HT1080 (cell line): ENCODE measurements at regions not wholly inside any gene's neighbourhood (a gene's known extent, or its start where the extent isn't known, plus 50 kb on each side); places are given as distances from the start of the nearest gene placed in this dataset.

Experiments
- DNase-seq: peaks from one replicate; pipeline ENCODE4 v3.0.0-alpha.2; 2015; ENCODE audit warnings: low read depth

DNA sequence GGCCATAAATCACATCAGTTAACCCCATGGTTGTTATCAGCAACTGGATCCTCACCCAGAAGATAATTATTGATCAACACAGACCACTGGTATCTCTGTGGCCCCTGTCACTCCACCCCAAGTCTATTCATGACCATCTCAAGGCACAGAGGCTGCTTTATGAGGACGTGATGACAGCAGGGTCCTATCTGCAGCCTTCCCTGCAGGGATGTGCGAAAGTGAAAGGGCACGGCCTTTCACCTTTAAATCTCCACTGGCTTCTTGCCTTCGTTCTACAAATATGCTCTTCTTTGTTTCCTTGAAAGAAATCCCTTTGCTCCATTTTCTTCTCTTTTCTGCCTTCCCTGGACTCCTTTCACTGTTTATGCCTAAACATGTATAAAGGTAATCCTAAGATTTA is 170.6 kb upstream of the EDNRA start:
- DNase-seq = no peak

DNA sequence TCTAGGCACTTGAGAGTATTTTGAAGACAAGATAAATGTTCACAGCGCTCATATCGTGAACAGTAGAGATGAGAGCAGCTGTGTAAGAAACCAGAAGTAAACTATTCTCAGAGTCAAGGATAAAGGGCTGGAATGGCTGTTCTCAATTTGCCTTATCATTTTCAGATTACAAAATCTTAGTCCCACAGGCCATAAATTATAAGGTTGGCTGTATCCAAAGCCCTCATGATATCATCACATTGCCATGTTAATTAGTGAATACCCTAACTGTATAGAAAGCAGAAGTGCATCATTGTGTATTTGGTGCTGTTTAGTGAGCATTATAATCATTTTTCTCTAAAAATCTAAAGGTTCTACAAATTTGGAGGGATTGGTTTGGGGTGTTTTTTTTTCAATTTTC is 168.9 kb upstream of the EDNRA start:
- no peak for DNase-seq

DNA sequence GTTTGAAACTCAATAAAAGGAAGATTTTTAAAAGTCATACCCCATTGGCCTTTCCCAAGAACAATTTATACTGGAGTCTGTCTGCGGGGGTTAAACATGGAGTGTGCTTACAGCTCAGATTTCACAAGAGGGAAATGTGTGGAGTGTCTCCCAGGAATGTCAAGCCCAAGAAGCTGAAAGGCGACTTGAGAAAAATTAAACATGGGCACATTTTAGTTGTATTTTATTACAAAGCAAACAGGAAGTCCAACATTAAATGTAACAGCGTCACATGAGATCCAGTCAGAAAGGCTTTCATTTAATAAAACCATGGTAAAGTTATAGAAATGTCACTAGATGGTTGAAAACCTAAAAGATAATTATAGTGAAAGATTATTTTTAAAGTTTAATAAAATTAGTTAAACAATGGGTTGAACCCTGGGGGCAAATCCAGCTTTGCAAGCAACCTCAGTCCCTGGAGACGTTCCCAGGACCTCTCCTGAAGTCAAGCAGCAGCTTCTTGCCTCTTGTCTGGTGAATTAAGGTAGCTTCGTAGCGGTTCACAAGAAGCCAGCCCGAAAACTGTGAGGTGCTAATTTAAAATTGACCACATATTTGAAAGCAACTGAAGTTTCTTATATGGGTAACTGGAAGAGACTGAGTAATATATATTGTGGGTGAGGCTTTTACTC is 168.4 kb upstream of the EDNRA start:
- DNase-seq = no peak

GRCh38 chr4:147313108-147313507 is 167.8 kb upstream of the EDNRA start:
- DNase-seq = no peak

DNA sequence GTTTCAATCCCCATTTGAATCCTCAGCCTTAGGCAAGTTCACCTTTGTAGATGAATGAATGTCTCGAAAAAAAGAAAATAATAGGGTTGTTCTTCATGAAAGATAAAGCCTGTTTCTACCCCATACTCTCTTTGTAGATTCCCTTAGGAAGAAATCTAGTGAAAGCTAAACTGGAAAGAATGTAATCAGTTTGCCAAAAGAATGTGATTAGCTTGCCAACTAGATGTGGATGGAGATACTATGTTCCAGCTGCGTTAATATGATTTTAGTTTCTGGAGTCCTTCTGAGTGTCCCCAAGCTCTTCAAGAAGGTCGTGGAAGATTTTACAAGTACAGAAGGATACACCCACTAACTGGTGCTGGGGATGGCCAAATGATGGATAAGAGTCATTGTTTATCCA is 162.3 kb upstream of the EDNRA start:
- DNase-seq = no peak

- DNase-seq = no peak
These were observed 155.3 kb upstream of the EDNRA start for GRCh38 chr4:147325571-147325981.

DNA sequence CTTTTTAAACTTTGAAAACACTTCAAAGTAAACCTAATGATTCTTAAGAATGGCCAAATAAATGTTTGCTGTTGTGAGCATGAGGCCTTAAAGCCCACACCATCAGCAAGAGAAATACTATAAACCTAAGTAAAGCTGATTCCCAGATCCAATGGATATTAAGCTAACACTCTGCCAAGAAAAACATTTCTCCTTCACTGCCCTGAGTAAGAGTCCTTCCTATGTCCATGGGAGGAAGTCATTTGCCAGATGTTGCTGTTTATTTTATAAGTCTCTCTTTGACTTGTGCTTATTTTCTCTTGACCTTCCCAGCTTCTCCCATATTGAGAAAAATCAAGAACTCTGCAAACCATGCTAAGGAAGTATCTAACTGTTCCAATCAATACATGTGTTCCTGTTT is 154.3 kb upstream of the EDNRA start:
- DNase-seq = peak; percentile 28

GRCh38 chr4:147327322-147327721 is 153.6 kb upstream of the EDNRA start:
- DNase-seq = no peak

- DNase-seq = no peak
These were observed 152.7 kb upstream of the EDNRA start for GRCh38 chr4:147328189-147328588.

GRCh38 chr4:147328756-147329446 is 152.0 kb upstream of the EDNRA start:
- no peak for DNase-seq

- no peak for DNase-seq
These were observed 148.8 kb upstream of the EDNRA start for GRCh38 chr4:147332091-147332490.

DNA sequence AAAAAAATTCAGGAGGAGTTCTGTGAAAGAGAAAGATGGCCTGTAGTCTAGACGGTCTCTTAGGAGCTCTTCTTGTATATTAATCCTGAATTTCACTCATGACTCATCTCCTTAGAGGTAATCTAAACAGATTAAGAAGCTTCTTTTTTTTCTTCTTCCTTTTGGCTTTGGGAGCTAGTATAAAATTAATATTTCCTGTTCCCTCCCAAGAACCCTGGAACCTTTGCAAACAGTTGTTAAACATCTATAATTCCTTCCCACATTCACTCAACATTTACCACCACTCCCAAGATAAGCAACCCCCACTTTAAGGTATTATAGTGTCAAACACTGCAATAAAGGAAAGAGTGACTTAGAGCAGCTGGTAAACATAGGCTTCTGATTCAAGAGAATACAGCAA is 146.4 kb upstream of the EDNRA start:
- peak; percentile 73 for DNase-seq

DNA sequence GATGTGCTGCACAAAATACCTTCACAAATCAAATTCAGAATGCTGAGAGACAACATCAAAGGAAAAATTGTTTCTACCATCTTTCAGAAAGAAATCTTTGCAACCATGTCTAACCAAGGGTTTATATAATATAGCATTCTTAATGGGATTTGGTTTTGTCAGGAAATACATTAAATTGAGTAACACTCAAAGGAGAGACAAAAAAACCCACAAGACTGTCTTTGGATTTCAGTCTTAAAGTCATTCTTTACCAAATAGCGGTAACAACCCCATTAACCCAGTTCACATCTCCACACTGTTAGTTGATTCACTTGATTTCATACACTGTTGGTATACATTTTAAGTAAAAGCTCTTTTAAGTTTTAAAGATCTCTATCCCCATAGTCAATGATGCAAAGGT is 145.7 kb upstream of the EDNRA start:
- DNase-seq = no peak

GRCh38 chr4:147336252-147336651 is 144.6 kb upstream of the EDNRA start:
- DNase-seq = peak; percentile 57

GRCh38 chr4:147339100-147339499 is 141.8 kb upstream of the EDNRA start:
- DNase-seq = no peak

DNA sequence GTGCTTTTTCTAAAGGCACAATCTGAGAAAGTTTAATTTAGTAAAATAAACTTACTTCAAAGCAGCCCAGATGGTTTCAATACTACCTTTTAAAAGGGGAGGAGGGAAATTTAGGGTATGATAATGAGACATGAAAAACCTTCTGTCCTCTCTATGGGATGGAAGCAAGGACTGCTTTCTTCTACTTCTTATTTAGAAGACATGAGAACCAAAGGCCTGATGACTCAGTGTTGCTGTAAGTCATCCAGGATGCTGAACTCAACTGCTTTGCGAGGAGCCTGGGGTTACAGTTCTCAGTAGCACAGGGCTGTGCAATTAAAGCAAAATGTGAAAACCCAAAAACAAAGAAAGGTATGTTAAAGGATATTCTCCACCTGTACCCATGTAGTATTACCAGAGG is 140.8 kb upstream of the EDNRA start:
- DNase-seq = peak; percentile 89

DNA sequence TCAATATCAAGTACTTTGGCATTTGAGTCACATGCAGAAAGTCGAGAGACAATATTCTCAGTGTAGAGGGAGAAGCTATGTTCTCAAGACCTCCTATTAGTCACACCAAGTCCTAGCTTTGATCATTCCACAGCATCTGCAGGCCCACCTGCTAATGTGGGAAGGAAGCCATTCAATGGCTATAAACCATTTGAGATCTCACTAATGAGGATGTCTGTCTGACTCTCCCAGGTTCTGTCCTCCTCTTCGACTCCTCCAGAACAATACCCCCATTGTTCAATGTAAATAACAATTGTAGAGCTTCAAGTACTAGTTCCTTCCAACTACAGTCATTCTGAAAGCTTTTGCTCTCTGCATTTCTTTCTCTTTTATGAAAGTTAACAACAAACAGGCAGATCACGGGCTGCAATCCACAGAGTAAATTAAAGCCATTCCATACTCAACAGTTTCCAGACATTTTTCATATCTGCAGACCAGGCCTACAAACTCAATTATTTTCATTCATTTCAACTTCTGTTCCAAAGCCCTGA is 140.2 kb upstream of the EDNRA start:
- DNase-seq = peak; percentile 94

- no peak for DNase-seq
These were observed 137.2 kb upstream of the EDNRA start for GRCh38 chr4:147343692-147344091.

- DNase-seq = no peak
These were observed 135.2 kb upstream of the EDNRA start for GRCh38 chr4:147345662-147346061.

GRCh38 chr4:147347217-147347616 is 133.7 kb upstream of the EDNRA start:
- no peak for DNase-seq

- DNase-seq = no peak
These were observed 131.7 kb upstream of the EDNRA start for GRCh38 chr4:147349193-147349592.

GRCh38 chr4:147351083-147351787 is 129.7 kb upstream of the EDNRA start:
- DNase-seq = peak; percentile 35
